Body of pancreas (tissue), 4 donors: ENCODE measurements at regions not wholly inside any gene's neighbourhood (a gene's known extent, or its start where the extent isn't known, plus 50 kb on each side); places are given as distances from the start of the nearest gene placed in this dataset.

Experiments
- CTCF ChIP-seq, 7 experiments: fragments of 450-650 bp in 4 of 7; fragments of 200-600 bp in 3 of 7; sonication (generic) in 3 of 7; IDR thresholded peaks; one replicate each; pipeline ENCODE4 v1.5.1; 2016 to 2019; ENCODE audit warnings: antibody characterized with exemption in 7 of 7
- POLR2A ChIP-seq, 3 donors: fragments of 450-650 bp; IDR thresholded peaks; one replicate each; pipeline ENCODE4 v1.6.1; 2016; ENCODE audit warnings: antibody characterized with exemption in 3 of 3, mild to moderate bottlenecking in 2 of 3

- TF ChIP-seq POLR2A (IDR thresholded peaks at IDR 0.05) (no peak), CTCF (IDR thresholded peaks at IDR 0.05) (no peak)
Observed at GRCh38 chr7:24042028-24042427, 242.0 kb upstream of the NPY start.
